ENCODE measurements at regions not wholly inside any gene's neighbourhood (a gene's known extent, or its start where the extent isn't known, plus 50 kb on each side); places are given as distances from the start of the nearest gene placed in this dataset.

- TF ChIP-seq OSR1 (CRISPR knock-in tag; IDR thresholded peaks at IDR 0.05) (no peak), ARNTL (CRISPR knock-in tag; IDR thresholded peaks at IDR 0.05; ENCODE audit: borderline replicate concordance, low read depth) (no peak), SNAI2 (CRISPR knock-in tag; IDR thresholded peaks at IDR 0.05) (no peak), ZFP30 (CRISPR knock-in tag; IDR thresholded peaks at IDR 0.05) (no peak), RARB (CRISPR knock-in tag; IDR thresholded peaks at IDR 0.05) (no peak), GLIS3 (CRISPR knock-in tag; IDR thresholded peaks at IDR 0.05) (no peak), TOX (CRISPR knock-in tag; IDR thresholded peaks at IDR 0.05; ENCODE audit: borderline replicate concordance) (no peak), PPARA (CRISPR knock-in tag; IDR thresholded peaks at IDR 0.05; ENCODE audit: borderline replicate concordance) (no peak), ZNF70 (CRISPR knock-in tag; IDR thresholded peaks at IDR 0.05) (no peak)
- TF ChIP-seq, protein P1, sequence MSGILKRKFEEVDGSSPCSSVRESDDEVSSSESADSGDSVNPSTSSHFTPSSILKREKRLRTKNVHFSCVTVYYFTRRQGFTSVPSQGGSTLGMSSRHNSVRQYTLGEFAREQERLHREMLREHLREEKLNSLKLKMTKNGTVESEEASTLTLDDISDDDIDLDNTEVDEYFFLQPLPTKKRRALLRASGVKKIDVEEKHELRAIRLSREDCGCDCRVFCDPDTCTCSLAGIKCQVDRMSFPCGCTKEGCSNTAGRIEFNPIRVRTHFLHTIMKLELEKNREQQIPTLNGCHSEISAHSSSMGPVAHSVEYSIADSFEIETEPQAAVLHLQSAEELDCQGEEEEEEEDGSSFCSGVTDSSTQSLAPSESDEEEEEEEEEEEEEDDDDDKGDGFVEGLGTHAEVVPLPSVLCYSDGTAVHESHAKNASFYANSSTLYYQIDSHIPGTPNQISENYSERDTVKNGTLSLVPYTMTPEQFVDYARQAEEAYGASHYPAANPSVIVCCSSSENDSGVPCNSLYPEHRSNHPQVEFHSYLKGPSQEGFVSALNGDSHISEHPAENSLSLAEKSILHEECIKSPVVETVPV (CRISPR knock-in tag; IDR thresholded peaks at IDR 0.05) = no peak
- TF ChIP-seq, protein P2, sequence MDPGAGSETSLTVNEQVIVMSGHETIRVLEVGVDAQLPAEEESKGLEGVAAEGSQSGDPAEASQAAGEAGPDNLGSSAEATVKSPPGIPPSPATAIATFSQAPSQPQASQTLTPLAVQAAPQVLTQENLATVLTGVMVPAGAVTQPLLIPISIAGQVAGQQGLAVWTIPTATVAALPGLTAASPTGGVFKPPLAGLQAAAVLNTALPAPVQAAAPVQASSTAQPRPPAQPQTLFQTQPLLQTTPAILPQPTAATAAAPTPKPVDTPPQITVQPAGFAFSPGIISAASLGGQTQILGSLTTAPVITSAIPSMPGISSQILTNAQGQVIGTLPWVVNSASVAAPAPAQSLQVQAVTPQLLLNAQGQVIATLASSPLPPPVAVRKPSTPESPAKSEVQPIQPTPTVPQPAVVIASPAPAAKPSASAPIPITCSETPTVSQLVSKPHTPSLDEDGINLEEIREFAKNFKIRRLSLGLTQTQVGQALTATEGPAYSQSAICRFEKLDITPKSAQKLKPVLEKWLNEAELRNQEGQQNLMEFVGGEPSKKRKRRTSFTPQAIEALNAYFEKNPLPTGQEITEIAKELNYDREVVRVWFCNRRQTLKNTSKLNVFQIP (CRISPR knock-in tag; IDR thresholded peaks at IDR 0.05; ENCODE audit: borderline replicate concordance, low read depth) = no peak
These were observed 304.5 kb downstream of the PRL start for GRCh38 chr6:21992178-21992967.
